ENCODE measurements at regions not wholly inside any gene's neighbourhood (a gene's known extent, or its start where the extent isn't known, plus 50 kb on each side); places are given as distances from the start of the nearest gene placed in this dataset.
"Not testable (repeated sequence)": the region's sequence is repeated elsewhere in the genome, so short reads cannot be mapped to it uniquely, and the experiment has no call there.

- DNase-seq, result not testable (repeated sequence)
Observed at GRCh38 chr16:29294951-29295795, 111.3 kb downstream of the NPIPB11 start.

- not testable (repeated sequence) for DNase-seq
Observed at GRCh38 chr16:29294400-29294933, 112.0 kb downstream of the NPIPB11 start.

DNA sequence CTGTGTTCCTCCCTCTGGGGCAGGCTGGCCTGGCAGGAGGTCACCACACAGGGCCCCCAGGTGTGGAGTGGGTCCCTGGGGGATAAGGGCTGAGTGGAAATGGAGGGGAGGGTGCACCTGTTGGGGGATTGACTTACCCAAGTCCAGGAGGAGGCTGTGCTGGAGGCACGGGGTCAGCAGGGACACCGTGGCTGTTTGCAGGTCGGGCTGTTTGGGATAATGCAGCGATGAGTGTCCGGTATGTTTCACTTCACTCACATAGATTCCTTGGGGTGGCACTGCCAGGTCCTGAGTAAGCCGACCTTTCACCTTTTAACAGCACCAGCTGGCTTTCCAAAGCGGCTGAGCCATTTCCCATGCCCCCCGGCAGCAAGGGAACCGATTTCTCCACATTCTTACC is 113.0 kb downstream of the NPIPB11 start:
- DNase-seq, result not testable (repeated sequence)

DNA sequence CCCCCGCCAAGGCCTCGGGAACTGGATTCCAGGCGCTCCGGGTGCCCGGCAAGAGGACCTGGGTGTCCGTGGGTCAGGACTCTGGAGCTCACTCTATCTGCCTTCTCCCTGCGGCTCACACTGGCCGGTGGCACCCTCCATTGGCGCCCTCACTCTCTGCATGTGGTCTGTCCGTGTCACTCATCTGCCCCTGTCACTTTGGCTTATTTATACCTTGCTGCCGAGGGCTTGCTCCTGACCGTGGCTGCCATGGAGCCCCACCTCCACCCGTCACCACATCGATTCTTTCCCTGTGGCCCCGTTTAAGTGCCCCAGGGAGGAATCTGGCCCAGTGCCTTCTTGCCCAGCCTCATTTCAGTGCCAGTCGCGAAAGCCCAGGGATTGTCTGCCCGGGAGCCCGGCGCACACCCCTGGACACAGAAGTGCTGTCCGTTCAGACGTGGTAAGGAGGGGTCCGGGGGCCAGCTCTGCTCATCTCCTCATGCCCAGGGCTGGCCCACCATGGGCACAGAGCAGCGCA is 113.5 kb downstream of the NPIPB11 start:
- not testable (repeated sequence) for DNase-seq

GRCh38 chr16:29291329-29292271 is 114.9 kb downstream of the NPIPB11 start:
- not testable (repeated sequence) for DNase-seq

DNA sequence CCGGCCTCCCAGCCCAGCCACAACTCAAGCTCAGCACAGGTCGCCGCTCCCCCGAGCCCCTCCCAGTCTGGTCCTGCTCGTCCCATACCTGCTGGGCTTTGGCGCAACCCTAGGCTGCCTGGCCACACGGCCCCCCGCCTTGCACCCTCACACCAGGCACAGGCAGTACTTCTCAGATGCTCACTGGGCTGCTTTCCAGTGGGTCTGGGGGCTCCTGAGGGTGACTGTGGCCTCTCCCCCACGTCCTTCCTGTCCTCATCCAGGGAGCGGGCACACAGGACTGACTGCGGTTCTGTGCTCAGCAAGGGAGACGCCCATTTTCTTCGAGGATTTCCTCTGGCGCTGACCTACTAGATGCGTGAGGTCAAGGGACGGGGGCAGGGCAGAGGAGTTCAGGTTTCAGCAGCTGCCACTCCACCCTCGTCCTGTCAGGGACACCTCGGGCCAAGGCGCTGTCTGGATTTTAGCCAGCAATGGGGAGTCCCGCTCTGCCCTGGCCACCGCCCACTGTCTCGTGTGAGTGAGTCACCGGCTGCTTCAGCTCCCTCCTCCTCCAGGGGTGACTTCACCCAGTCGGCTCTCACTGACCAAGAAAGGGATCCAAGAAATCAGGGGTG is 115.8 kb downstream of the NPIPB11 start:
- no peak for DNase-seq

DNA sequence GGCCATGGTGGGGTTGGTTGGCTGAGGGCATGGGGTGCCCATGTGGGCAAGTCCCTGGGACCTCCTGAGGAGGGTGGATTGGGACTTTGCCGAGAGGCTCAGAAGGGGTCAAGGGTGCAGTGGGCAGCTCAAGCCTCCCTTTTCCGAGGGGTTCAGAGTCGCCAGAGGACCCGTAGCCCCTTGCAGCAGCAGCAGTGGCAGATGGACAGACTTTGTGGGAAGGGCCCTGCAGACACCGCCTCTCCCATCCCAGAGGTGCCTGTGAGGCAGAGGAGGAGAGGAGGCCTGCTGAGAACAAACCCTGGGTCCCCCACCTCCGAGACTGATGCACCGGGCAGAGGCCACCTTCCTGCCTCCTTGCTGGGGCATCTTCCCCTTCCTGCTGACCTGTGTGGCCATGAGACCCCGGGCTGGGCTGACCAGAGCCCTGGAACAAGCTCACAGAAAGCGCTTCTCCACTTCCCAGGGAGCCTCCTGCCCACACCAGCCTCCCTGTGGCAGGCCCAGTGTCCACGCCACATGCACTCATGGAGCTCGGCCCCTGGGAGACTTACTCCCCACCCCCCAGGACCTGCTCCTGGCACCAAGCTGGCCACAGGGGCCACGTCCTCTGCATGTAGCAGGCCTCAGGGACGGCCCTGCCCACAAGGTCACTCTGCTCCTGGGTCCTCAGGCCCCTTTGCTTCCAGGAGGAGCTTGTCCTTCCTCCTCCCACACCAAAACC is 116.8 kb downstream of the NPIPB11 start:
- DNase-seq, result not testable (repeated sequence)

DNA sequence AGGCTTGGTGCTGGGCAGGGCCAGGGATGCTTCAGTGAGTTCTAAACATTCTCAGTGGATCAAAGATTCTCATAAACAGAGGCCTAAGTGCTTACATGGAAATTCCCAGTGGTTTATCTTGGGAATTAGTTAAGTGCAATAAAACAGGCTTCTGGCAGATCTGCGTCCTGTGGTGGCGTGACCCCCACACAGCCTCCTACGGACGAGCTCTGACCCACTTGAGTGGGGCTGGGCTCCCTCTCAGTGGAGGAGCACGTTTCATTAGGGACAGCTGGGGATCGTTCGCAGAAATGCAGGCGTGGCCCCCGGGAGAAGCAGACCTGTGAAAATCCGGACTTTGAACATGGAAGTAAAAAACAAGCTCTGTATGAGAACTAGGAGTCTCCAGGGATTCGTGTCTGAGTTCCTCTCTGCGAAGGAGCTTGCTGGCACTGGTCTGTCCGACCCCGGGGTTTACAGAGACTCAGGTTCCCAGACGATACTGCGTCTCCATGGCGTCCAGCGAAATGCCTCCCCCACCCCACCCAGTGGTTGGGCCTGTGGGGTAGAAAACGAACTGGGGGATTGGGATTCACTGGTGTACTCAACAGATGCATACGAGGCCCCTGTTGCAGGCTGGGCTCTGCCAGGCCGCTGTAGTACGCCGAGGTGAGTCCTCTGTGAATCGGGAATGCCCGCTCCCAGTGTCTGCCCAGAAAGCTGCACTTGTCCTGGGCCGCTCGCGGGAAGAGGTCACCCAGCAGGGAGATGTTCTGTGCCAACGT is 117.6 kb downstream of the NPIPB11 start:
- DNase-seq, result not testable (repeated sequence)

DNA sequence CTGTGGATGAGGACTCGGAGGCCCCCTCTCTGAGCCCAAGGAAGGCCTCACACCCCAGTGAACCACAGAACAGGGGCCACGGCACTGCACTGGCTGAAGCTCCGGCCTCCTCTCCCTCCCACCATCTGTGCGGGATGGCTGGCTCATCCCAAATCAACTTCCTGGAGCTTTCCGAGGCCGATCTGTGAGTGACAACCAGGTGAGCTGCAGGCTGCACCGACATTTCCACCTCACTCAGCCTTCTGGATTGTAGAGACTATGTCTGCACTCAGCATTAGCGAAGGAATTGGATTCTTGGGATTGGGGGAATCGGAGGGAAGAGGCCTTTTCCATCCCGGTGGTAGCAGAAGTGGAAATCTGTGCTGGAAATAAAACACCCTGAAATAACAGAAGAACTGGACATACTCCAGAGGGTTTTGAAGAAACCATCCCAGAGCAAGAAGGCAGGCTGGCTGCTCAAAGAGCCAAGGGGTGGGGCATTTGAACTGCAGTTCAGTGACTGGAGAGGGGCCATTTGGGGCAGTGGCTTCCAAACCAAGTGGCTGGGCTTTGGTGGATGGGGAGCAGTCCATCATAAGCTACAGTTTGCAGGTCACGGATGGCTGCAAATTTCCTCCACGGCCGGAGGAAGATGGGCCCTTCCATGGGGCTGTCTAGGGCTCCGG is 118.5 kb downstream of the NPIPB11 start:
- DNase-seq, result not testable (repeated sequence)

- not testable (repeated sequence) for DNase-seq
Observed at GRCh38 chr16:29287246-29287645, 119.3 kb downstream of the NPIPB11 start.

DNA sequence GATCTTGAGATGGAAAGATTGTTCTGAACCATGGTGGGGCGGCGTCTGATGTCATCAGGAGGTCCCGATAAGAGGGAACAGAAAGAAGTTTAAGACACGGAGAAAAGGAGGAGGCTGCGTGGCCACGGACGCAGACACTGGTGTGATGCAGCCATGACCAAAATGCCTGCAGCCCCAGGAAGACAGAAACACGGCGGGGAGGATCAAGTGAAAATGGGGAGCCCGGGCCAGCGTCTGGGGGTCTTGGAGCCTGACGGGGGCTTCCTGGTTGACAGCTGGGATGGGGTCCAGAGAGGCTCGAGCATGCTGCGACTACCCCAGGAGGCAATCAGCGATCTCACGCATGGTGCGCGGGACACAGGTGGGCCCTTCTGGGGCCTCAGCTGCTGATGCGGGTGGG is 119.7 kb downstream of the NPIPB11 start:
- DNase-seq, result not testable (repeated sequence)

DNA sequence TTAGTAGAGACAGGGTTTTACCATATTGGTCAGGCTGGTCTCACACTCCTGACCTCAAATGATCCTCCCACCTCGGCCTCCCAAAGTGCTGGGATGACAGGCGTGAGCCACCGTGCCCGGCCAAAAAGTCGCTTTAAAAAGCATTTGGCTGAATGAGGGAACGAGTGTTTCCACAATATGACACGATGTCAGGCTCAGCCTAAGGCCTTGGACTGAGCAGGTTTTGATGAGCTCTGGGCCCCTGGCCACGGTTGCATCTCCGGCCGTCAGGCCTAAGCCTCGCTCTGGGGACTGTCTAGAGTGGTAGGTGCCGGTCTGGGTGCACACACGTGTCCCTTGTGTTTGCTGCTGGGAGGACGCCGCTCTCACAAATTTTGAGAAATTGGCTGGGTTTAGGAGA is 120.3 kb downstream of the NPIPB11 start:
- not testable (repeated sequence) for DNase-seq

GRCh38 chr16:29285151-29285885 is 121.2 kb downstream of the NPIPB11 start:
- DNase-seq, result not testable (repeated sequence)

GRCh38 chr16:29284723-29285122 is 121.8 kb downstream of the NPIPB11 start:
- not testable (repeated sequence) for DNase-seq

- not testable (repeated sequence) for DNase-seq
Observed at GRCh38 chr16:29284159-29284558, 122.4 kb downstream of the NPIPB11 start.

DNA sequence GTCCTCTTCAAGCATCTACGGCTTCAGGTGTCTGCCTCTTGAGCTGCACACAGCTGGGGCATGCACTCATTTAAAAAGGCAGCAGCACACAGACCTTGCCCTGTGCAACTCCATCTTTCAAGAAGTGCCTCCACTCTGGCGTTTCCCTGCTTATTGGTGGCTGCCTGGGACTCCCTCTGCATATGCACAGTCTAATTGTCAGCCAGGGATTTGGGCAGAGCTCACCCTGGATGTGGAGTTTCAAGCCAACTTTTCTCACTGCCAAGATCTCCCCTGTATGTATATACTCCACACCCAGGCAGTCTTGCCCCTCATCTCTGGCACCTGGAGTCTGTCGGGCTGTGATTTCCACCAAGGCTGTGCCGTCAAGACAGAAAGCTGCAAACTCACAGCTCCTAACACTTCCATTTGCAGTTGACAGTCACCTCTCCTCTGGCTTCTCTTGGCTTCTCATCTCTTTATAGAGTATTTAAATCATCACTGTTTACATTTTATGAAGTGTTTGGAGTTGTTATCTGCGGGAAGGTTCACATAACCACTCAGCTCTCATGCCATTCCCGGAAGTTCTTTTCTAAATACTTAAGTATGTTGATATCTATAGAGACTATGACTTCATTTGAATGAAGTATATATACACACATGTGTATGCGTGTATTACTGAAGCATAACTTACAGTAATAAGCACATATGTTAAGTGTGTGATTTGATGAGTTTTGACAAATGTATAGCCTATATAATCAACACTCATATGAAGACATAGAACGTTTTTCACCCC is 128.2 kb downstream of the NPIPB11 start:
- not testable (repeated sequence) for DNase-seq

DNA sequence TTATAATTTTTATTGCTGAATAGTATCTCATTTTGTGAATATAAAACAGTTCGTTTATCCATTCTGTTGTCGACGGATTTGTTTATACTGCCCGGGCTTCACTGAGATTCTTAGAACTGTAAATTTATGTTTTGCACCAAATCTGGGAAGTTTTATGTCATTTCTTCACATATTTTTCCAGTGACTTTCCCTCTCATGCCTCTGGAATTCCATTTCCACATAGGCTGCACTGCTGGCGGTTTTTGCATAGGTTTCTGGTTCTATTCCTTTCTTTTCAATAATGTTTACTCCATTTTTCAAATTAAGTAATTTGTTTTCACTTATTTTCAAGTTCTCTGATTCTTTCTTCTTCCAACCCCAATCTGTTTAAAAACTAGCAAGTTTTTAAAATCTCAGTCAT is 130.1 kb downstream of the NPIPB11 start:
- not testable (repeated sequence) for DNase-seq

Data from stimulated activated naive CD4-positive, alpha-beta T cell (primary cell).